Body of pancreas (tissue), 4 donors: ENCODE measurements at regions not wholly inside any gene's neighbourhood (a gene's known extent, or its start where the extent isn't known, plus 50 kb on each side); places are given as distances from the start of the nearest gene placed in this dataset.

Source experiments
- ATAC-seq: fragments of 150-250 bp; one replicate; pipeline ENCODE4 v1.9.1; 2016
- DNase-seq, 4 donors: peaks; one replicate each; pipeline ENCODE4 v3.0.0-alpha.2; 2019
- H3K27ac ChIP-seq, 4 donors: fragments of 200-600 bp; sonication (generic); 1 replicate in 3 of 4; 2 replicates in 1 of 4; pipeline versions ENCODE4 v1.5.1 to v1.6.1; 2016 to 2019; ENCODE audit warnings: mild to moderate bottlenecking in 1 of 4, mixed read lengths in 1 of 4, moderate library complexity in 1 of 4
- H3K27me3 ChIP-seq, 2 donors: fragments of 200-600 bp; sonication (generic); one replicate each; pipeline ENCODE4 v1.6.0; 2016; ENCODE audit warnings: mild to moderate bottlenecking in 1 of 2
- H3K36me3 ChIP-seq, 2 donors: fragments of 200-600 bp; sonication (generic); replicated peaks in 1 of 2; 2 replicates each; pipeline ENCODE4 v1.5.1; 2016; ENCODE audit warnings: low read depth in 2 of 2; ENCODE audit not compliant: insufficient read depth in 1 of 2
- H3K4me1 ChIP-seq: fragments of 200-600 bp; sonication (generic); one replicate; pipeline ENCODE4 v1.6.0; 2016
- H3K4me3 ChIP-seq, 2 donors: fragments of 200-600 bp; sonication (generic); 1 replicate in 1 of 2; 2 replicates in 1 of 2; pipeline ENCODE4 v1.5.1; 2016 to 2019
- H3K9me3 ChIP-seq, 3 donors: fragments of 200-600 bp; sonication (generic); 1 replicate in 2 of 3; 2 replicates in 1 of 3; pipeline ENCODE4 v1.5.1; 2016
- POLR2A ChIP-seq, 3 donors: fragments of 450-650 bp; IDR thresholded peaks; one replicate each; pipeline ENCODE4 v1.6.1; 2016; ENCODE audit warnings: antibody characterized with exemption in 3 of 3, mild to moderate bottlenecking in 2 of 3
- WGBS, 2 donors: methylation state at CpG; one replicate each; pipeline ENCODE4 v1.1.5; 2017; 5-methylcytosine and 5-hydroxymethylcytosine counted together
- intact Hi-C: fragments of 100-400 bp; cut with DNase I; formaldehyde crosslinking; loops from one replicate; pipeline ENCODE4 v1.15.1; 2023
- TF ChIP-seq, protein P1 (sequence below), 7 experiments: fragments of 450-650 bp in 4 of 7; fragments of 200-600 bp in 3 of 7; sonication (generic) in 3 of 7; IDR thresholded peaks; one replicate each; pipeline ENCODE4 v1.5.1; 2016 to 2019; ENCODE audit warnings: antibody characterized with exemption in 7 of 7

DNA sequence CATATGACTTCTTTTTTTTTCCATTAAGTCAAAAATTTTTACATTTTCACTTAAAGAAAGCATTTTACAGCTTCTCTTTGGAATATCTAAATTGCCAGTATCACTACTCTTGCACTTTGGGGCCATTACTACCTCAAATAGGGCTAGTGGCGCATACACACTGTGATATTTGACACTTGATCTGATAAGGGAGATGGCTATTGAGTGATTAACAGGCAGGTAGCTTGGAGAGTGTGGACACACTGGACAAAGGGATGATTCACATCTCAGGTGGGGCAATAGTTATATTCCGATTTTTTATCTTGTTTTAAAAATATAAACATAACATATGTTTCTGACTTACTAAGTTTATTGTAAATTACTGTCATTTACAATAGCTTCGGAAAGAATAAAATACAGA, 2219.9 kb downstream of the LRRC4C start:
- Histone ChIP-seq H3K27me3 (no peaks in the 10 kb centered on the region), H3K9me3 (no peaks in the 10 kb centered on the region), H3K4me1 (no peaks in the 10 kb centered on the region), H3K27ac (no peak overlapping the region), H3K4me3 (no peak overlapping the region), H3K36me3 (no peaks in the 10 kb centered on the region)
- intact Hi-C loops: no loop called here
- DNase-seq (no peak), ATAC-seq (no peak)
- 41 to 58% methylated on average over 3 of the region's 3 CpGs for WGBS, 2 donors
- no peak for TF ChIP-seq POLR2A (IDR thresholded peaks at IDR 0.05)
- TF ChIP-seq, protein P1, sequence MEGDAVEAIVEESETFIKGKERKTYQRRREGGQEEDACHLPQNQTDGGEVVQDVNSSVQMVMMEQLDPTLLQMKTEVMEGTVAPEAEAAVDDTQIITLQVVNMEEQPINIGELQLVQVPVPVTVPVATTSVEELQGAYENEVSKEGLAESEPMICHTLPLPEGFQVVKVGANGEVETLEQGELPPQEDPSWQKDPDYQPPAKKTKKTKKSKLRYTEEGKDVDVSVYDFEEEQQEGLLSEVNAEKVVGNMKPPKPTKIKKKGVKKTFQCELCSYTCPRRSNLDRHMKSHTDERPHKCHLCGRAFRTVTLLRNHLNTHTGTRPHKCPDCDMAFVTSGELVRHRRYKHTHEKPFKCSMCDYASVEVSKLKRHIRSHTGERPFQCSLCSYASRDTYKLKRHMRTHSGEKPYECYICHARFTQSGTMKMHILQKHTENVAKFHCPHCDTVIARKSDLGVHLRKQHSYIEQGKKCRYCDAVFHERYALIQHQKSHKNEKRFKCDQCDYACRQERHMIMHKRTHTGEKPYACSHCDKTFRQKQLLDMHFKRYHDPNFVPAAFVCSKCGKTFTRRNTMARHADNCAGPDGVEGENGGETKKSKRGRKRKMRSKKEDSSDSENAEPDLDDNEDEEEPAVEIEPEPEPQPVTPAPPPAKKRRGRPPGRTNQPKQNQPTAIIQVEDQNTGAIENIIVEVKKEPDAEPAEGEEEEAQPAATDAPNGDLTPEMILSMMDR (IDR thresholded peaks at IDR 0.05): no peak

DNA sequence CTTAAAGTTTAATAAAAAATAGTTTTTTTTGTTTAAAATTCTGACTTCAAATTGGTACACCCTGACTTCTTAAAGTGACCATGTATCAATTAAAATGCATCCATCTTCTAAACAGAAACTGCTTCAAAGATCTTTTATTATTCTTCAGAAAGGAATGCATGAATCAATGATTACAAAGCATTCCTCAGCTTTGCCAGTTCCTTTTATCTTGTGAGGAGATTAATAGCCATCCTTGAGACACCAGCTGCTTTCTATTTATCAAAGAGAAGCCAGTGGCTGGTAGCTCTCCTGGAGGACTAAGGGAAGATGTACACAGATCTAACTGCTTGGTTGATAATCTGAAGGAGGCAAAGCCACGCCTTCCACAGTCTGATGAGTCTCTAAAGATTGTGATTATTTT, 2222.5 kb downstream of the LRRC4C start:
- Histone ChIP-seq H3K36me3 (no peaks in the 10 kb centered on the region), H3K4me3 (no peak overlapping the region), H3K27ac (no peak overlapping the region), H3K4me1 (no peaks in the 10 kb centered on the region), H3K9me3 (no peaks in the 10 kb centered on the region), H3K27me3 (no peaks in the 10 kb centered on the region)
- WGBS, 2 donors: 53 to 63% methylated on average over 1 of the region's 1 CpG
- DNase-seq: no peak
- TF ChIP-seq, protein P1 (IDR thresholded peaks at IDR 0.05): no peak
- TF ChIP-seq POLR2A (IDR thresholded peaks at IDR 0.05): no peak
- intact Hi-C loops: no loop called here
- ATAC-seq: no peak

GRCh38 chr11:39221550-39222138, 2237.8 kb downstream of the LRRC4C start:
- ATAC-seq (no peak), DNase-seq (no peak)
- H3K27me3 ChIP-seq: no peaks in the 10 kb centered on the region
- no peak overlapping the region for H3K4me3 ChIP-seq
- WGBS, 2 donors: 21 to 22% methylated on average over 3 of the region's 3 CpGs
- no peak for TF ChIP-seq POLR2A (IDR thresholded peaks at IDR 0.05)
- TF ChIP-seq, protein P1 (IDR thresholded peaks at IDR 0.05): no peak
- no peaks in the 10 kb centered on the region for H3K36me3 ChIP-seq
- no peak overlapping the region for H3K27ac ChIP-seq
- intact Hi-C loops: no loop called here
- H3K9me3 ChIP-seq: no peaks in the 10 kb centered on the region
- no peaks in the 10 kb centered on the region for H3K4me1 ChIP-seq

- Histone ChIP-seq H3K27me3 (no peaks in the 10 kb centered on the region), H3K36me3 (no peaks in the 10 kb centered on the region), H3K27ac (no peak overlapping the region), H3K4me3 (no peak overlapping the region), H3K9me3 (no peaks in the 10 kb centered on the region), H3K4me1 (no peaks in the 10 kb centered on the region)
- TF ChIP-seq, protein P1 (IDR thresholded peaks at IDR 0.05): no peak
- no peak for TF ChIP-seq POLR2A (IDR thresholded peaks at IDR 0.05)
- 71 to 79% methylated on average over 3 of the region's 3 CpGs for WGBS, 2 donors
- no peak for ATAC-seq
- no peak for DNase-seq
- intact Hi-C loops: no loop called here
These were observed 2238.8 kb downstream of the LRRC4C start for GRCh38 chr11:39220501-39221230.

GRCh38 chr11:39220069-39220468, 2239.4 kb downstream of the LRRC4C start:
- no peak for TF ChIP-seq POLR2A (IDR thresholded peaks at IDR 0.05)
- TF ChIP-seq, protein P1 (IDR thresholded peaks at IDR 0.05): no peak
- Histone ChIP-seq H3K27ac (no peak overlapping the region), H3K4me1 (no peaks in the 10 kb centered on the region), H3K27me3 (no peaks in the 10 kb centered on the region), H3K9me3 (no peaks in the 10 kb centered on the region), H3K4me3 (no peak overlapping the region), H3K36me3 (no peaks in the 10 kb centered on the region)
- WGBS, 2 donors: 89 to 100% methylated on average over 1 of the region's 1 CpG
- no peak for ATAC-seq
- no peak for DNase-seq
- intact Hi-C loops: no loop called here
